HG02642 (cell line): ENCODE measurements at regions not wholly inside any gene's neighbourhood (a gene's known extent, or its start where the extent isn't known, plus 50 kb on each side); places are given as distances from the start of the nearest gene placed in this dataset.

Experiments used
- ATAC-seq: cut with Tn5 transposase; IDR thresholded peaks from one replicate; pipeline ENCODE4 v1.9.1; 2021; ENCODE audit warnings: mild to moderate bottlenecking; ENCODE audit not compliant: unreplicated experiment, poor library complexity

GRCh38 chr21:24118738-24119459 lies 1488.4 kb downstream of the MRPL39 start:
- ATAC-seq, result no peak

GRCh38 chr21:24115141-24115540 lies 1492.1 kb downstream of the MRPL39 start:
- ATAC-seq, result no peak

- ATAC-seq, result no peak
Measured at GRCh38 chr21:24112020-24112419, 1495.3 kb downstream of the MRPL39 start.

- no peak for ATAC-seq
Measured at GRCh38 chr21:24110846-24111245, 1496.4 kb downstream of the MRPL39 start.

GRCh38 chr21:24097181-24097580 lies 1510.1 kb downstream of the MRPL39 start:
- no peak for ATAC-seq

- ATAC-seq, result no peak
Measured at GRCh38 chr21:24096651-24097050, 1510.6 kb downstream of the MRPL39 start.

GRCh38 chr21:24093032-24093431 lies 1514.2 kb downstream of the MRPL39 start:
- no peak for ATAC-seq

- ATAC-seq, result no peak
Measured at GRCh38 chr21:24076179-24076578, 1531.1 kb downstream of the MRPL39 start.

GRCh38 chr21:24055696-24056095 lies 1551.6 kb downstream of the MRPL39 start:
- no peak for ATAC-seq

GRCh38 chr21:24050231-24050630 lies 1557.0 kb downstream of the MRPL39 start:
- no peak for ATAC-seq

GRCh38 chr21:24046829-24047443 lies 1560.3 kb downstream of the MRPL39 start:
- ATAC-seq, result no peak

- no peak for ATAC-seq
Measured at GRCh38 chr21:24045775-24046215, 1561.5 kb downstream of the MRPL39 start.

GRCh38 chr21:24045373-24045772 lies 1561.9 kb downstream of the MRPL39 start:
- ATAC-seq, result no peak

- no peak for ATAC-seq
Measured at GRCh38 chr21:24042687-24043086, 1564.6 kb downstream of the MRPL39 start.

GRCh38 chr21:24032709-24033232 lies 1574.5 kb downstream of the MRPL39 start:
- no peak for ATAC-seq

GRCh38 chr21:24027396-24027795 lies 1579.9 kb downstream of the MRPL39 start:
- no peak for ATAC-seq

GRCh38 chr21:24025101-24025500 lies 1582.2 kb downstream of the MRPL39 start:
- ATAC-seq, result no peak

GRCh38 chr21:24023936-24024335 lies 1583.3 kb downstream of the MRPL39 start:
- ATAC-seq, result no peak

GRCh38 chr21:24023402-24023801 lies 1583.9 kb downstream of the MRPL39 start:
- no peak for ATAC-seq

GRCh38 chr21:24014381-24014780 lies 1592.9 kb downstream of the MRPL39 start:
- no peak for ATAC-seq

- no peak for ATAC-seq
Measured at GRCh38 chr21:24011087-24011486, 1596.2 kb downstream of the MRPL39 start.

- ATAC-seq, result no peak
Measured at GRCh38 chr21:24007592-24007991, 1599.7 kb downstream of the MRPL39 start.
